GM18499 (cell line): ENCODE measurements at regions not wholly inside any gene's neighbourhood (a gene's known extent, or its start where the extent isn't known, plus 50 kb on each side); places are given as distances from the start of the nearest gene placed in this dataset.
"Not testable (repeated sequence)": the region's sequence is repeated elsewhere in the genome, so short reads cannot be mapped to it uniquely, and the experiment has no call there.

Source experiments
- ATAC-seq: cut with Tn5 transposase; IDR thresholded peaks from one replicate; pipeline ENCODE4 v1.9.1; 2021; ENCODE audit warnings: moderate number of reproducible peaks; ENCODE audit not compliant: insufficient read depth, unreplicated experiment

- no peak for ATAC-seq
Measured at GRCh38 chr4:166153548-166153947, 280.5 kb downstream of the TLL1 start.

- no peak for ATAC-seq
Measured at GRCh38 chr4:166162327-166162726, 289.3 kb downstream of the TLL1 start.

DNA sequence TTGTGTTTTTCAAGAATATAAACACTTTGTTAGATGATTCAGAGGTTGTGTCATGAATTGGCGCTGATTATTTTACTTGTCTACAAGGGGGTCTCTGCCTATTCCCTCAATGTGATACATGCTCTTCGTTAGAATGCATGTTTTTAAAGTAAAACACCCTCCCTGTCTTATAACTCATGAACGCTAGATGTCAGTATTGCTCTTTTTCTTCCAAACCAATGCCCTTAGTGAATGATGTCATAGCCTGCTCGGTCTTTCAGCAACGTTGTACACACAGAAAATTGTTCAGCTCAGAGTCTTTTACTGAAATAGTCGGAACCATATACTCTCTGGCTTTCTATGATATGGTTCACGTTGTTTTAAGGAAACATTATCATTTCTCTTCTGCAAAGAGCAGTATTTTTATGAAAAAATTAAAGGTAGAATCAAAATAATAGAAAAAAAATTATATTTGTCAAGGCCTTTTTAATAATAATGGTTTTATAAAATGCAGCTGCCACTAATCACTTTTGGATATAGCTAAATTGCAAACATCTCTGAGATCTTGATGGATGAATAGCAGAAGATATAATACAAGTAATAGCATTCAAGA, 292.9 kb downstream of the TLL1 start:
- peak; percentile 97 for ATAC-seq

DNA sequence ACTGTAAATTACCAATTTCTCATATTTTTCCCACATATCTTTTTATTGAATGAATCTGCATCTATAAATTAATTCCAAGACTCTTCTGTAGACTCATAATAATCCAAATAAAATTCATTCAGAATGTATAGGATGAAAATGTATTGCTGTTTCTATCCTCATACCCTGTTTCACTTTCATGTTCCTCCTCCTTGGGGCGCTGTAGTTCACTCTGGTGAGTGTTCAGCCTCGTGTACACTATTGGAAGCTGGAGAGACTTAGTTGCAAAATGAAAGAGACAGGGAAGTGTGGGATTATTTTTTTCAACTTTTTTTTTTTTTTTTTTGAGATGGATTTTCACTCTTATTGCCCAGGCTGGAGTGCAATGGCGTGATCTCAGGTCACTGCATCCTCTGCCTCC, 296.1 kb downstream of the TLL1 start:
- no peak for ATAC-seq

- no peak for ATAC-seq
Measured at GRCh38 chr4:166172619-166173018, 299.6 kb downstream of the TLL1 start.

DNA sequence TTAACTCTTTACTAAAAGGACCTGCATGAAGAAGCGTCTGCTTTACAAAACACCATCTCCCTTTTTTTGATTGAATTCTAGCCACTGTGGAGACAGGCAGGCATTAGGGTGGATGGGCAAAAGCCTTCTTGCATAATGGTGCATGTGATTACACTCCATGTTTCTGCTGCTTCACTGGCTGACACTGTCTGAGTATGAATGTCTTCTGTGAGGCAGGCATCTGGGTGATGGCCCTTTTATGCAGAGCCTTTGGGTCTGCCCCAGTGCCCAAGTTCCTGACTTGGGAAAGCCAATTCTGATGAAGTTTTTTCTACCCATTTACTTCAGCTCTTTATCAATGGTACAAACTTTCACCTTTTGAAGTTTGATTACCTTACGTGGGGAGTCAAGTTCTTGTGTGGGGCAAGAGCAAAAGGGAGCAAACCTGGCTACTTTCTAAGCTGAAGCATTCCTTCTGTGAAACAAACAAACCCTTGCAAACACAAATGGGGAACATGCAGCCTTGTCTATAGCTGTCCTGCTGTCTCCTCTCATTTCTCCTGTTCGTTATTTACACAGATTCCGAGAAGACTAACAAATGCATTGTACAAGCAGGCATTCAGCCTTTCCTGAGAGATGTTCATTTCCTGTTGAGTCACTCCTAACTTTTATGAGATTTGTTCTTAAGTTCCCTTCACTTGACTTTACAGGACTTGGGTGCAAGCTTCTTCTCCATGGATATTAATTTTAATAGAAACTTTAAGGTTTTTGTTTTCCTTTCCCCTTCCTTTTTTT, 301.9 kb downstream of the TLL1 start:
- ATAC-seq = no peak

- no peak for ATAC-seq
Measured at GRCh38 chr4:166182145-166182544, 309.1 kb downstream of the TLL1 start.

- no peak for ATAC-seq
Measured at GRCh38 chr4:166195101-166195500, 322.1 kb downstream of the TLL1 start.

DNA sequence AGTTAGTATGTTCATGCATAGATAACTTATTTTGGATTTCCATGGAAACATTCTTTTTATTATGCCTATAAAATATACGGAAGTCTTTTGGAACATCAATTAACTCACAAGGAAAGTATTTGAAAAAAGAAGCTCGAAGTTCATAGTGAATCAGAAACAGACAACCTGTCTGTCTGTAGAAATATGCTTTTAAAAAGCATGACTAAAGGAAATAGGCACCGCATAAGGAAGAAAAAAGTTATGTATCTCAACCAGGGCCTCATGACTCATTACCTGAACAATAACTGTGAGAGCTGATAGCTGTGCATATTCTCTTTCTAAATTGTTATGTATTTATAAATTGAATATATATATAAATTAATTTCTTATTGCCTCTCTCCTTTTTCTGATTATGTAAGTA, 324.1 kb downstream of the TLL1 start:
- no peak for ATAC-seq

- no peak for ATAC-seq
Measured at GRCh38 chr4:166198041-166198440, 325.0 kb downstream of the TLL1 start.

- no peak for ATAC-seq
Measured at GRCh38 chr4:166198516-166199310, 325.7 kb downstream of the TLL1 start.

DNA sequence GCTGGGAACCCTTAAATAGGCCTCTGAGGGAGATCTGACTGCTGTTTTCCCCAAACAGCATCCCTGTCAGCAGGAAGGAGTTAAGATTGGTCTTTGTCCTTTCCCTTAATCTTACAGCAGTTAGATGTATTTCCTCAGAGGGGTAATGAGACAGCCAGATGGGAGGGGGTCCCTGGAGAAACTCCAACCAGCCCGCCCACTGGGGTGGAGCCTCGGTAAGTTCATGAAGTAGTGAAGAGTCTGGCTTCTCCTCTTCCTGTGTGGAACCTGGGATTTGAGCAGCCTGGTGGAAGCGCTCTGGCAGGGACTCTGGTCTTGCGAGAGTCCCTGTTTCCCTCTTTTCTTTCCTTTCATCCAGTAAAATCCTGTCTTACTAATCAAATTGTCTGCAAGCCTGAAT, 330.0 kb downstream of the TLL1 start:
- ATAC-seq = no peak

- not testable (repeated sequence) for ATAC-seq
Measured at GRCh38 chr4:166212326-166212725, 339.3 kb downstream of the TLL1 start.

GRCh38 chr4:166222271-166222670, 349.2 kb downstream of the TLL1 start:
- ATAC-seq = no peak

GRCh38 chr4:166228112-166228511, 355.1 kb downstream of the TLL1 start:
- ATAC-seq = no peak

DNA sequence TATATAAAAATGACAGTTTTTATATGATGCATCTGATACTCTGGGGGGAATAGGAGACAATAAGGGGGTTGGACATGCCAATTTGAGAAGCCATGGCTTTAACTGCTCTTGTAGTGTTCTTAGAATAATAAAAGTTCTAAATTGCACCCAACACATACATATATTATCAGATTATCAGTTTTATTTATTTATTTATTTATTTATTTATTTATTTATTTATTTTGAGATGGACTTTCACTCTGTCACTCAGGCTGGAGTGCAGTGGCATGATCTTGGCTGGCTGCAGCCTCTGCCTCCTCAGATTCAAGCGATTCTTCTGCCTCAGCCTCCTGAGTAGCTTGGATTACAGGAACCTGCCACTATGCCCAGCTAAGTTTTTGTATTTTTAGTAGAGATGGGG, 356.8 kb downstream of the TLL1 start:
- ATAC-seq = no peak

- ATAC-seq = no peak
Measured at GRCh38 chr4:166230841-166231240, 357.8 kb downstream of the TLL1 start.

GRCh38 chr4:166239354-166239753, 366.3 kb downstream of the TLL1 start:
- ATAC-seq = no peak

DNA sequence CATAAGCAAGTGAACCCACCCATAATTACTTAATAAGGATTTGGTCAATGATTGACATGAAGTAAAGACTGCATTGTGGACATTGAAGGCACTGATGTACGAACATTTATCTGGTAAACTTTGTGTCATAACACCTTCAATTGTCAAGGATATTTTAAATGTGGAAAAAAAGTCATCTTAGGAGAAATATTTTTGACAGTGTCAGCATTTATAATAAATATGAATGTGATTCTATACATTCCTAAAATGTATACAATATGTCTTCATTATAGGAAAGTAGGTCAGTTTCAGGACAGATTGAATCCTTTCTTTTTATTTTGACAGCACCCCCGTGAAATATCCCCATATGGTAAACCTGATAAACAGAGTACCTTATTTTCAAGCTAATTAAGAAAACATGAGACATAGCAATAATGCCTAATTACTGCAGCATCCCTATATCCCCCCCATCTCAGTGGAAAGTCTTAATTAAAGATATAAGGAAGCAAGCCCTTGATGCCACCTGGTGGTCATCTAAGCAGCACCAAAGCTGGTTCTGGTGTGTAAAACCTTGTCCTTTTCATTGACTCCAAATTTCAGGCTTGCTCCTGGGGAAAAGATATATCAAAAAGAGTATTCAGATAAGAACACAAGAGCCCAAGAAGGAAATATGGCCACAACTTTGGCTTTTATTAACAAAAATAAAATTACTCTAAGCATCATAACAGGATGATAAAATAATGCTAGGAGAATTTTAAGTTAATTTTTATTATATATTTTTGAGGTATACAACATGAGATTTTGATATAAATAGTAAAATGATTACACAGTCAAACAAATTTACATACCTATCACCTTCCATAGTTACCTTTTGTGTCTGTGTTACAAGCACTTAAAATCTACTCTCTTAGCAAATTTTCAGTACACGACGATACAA, 379.7 kb downstream of the TLL1 start:
- ATAC-seq = no peak

DNA sequence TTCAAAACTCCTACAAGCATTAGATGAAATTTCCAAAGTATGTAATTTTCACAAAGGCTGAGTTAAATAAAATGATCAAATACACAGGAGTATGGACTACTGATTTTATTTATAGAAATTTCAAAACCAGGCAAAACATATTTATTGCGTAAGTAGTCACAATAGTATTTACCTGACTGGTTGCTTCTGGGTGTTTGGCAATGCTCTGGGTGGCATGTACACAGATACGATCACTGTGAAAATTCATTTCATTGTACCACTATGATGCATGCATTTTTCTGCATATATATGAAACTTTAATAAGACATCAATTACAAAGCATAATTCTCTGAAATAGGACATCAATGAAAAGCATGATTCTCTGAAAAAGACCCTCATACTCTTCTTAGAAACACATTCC, 384.2 kb downstream of the TLL1 start:
- no peak for ATAC-seq
